BE2C (cell line): ENCODE measurements at regions not wholly inside any gene's neighbourhood (a gene's known extent, or its start where the extent isn't known, plus 50 kb on each side); places are given as distances from the start of the nearest gene placed in this dataset.

Source experiments
- DNase-seq: peaks from one replicate; pipeline ENCODE4 v3.0.0-alpha.2; 2020
- H3K27me3 ChIP-seq: fragments of 250-450 bp; sonication (Bioruptor Pico); 2 replicates; pipeline ENCODE4 v1.5.1; 2020; ENCODE audit warnings: mild to moderate bottlenecking
- H3K36me3 ChIP-seq: fragments of 250-450 bp; sonication (Bioruptor Pico); 2 replicates; pipeline ENCODE4 v1.5.1; 2020; ENCODE audit warnings: mild to moderate bottlenecking
- H3K4me1 ChIP-seq: fragments of 250-450 bp; sonication (Bioruptor Pico); 2 replicates; pipeline ENCODE4 v1.5.1; 2020
- H3K4me3 ChIP-seq: 2 replicates; pipeline ENCODE4 v1.5.1; 2011; ENCODE audit warnings: low read depth, low read length
- H3K9me3 ChIP-seq: fragments of 250-450 bp; sonication (Bioruptor Pico); 2 replicates; pipeline ENCODE4 v1.5.1; 2020
- TF ChIP-seq, protein P1 (sequence below): IDR thresholded peaks from 2 replicates; pipeline ENCODE4 v1.5.1; 2012; ENCODE audit warnings: mild to moderate bottlenecking, low read depth, low read length

DNA sequence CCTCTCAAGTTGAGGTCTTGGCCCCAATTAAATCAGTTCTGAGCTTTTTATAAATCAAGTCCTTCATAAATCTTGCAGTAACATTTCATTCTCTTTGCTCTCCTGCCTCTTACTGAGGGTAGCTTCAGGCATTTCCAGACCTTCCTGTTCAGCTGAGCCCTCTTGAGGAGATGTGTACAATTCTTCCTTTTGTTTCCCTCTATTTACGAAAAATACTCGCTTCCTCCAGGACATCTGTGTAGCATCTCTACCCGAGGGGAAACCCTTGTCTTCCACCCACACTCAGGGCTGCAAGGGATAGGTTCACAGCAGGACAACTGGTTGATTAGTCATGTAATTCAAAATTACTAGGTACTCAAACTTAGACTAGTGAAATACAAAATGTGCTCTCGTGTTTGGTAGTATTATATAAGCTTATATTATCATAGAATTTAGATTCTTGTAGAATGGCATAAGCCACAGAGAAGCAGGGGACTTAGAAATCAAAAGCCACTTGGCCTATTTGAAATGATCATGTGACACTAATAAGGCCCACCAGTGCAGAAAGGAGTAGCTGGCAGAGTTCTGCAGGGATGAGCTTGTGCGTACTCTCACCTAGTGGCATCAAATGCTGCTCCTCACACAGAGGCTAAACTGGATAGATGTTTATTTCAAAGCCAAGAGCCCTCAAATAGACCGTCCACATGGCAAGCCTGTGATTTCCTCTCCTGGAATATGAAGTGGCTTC is 126.7 kb downstream of the GDAP2 start:
- no peak overlapping the region for H3K4me3 ChIP-seq
- DNase-seq = no peak
- H3K36me3 ChIP-seq = no peaks in the 10 kb centered on the region
- no peaks in the 10 kb centered on the region for H3K27me3 ChIP-seq
- H3K4me1 ChIP-seq = no peaks in the 10 kb centered on the region
- TF ChIP-seq, protein P1, sequence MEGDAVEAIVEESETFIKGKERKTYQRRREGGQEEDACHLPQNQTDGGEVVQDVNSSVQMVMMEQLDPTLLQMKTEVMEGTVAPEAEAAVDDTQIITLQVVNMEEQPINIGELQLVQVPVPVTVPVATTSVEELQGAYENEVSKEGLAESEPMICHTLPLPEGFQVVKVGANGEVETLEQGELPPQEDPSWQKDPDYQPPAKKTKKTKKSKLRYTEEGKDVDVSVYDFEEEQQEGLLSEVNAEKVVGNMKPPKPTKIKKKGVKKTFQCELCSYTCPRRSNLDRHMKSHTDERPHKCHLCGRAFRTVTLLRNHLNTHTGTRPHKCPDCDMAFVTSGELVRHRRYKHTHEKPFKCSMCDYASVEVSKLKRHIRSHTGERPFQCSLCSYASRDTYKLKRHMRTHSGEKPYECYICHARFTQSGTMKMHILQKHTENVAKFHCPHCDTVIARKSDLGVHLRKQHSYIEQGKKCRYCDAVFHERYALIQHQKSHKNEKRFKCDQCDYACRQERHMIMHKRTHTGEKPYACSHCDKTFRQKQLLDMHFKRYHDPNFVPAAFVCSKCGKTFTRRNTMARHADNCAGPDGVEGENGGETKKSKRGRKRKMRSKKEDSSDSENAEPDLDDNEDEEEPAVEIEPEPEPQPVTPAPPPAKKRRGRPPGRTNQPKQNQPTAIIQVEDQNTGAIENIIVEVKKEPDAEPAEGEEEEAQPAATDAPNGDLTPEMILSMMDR = no peak
- no peaks in the 10 kb centered on the region for H3K9me3 ChIP-seq

GRCh38 chr1:117803318-117803717 is 126.1 kb downstream of the GDAP2 start:
- Histone ChIP-seq H3K9me3 (no peaks in the 10 kb centered on the region), H3K36me3 (no peaks in the 10 kb centered on the region), H3K27me3 (no peaks in the 10 kb centered on the region), H3K4me1 (no peaks in the 10 kb centered on the region), H3K4me3 (no peak overlapping the region)
- TF ChIP-seq, protein P1 = no peak
- DNase-seq = no peak

- DNase-seq = no peak
- H3K27me3 ChIP-seq = no peaks in the 10 kb centered on the region
- no peaks in the 10 kb centered on the region for H3K36me3 ChIP-seq
- no peaks in the 10 kb centered on the region for H3K4me1 ChIP-seq
- no peaks in the 10 kb centered on the region for H3K9me3 ChIP-seq
- TF ChIP-seq, protein P1 = no peak
- no peak overlapping the region for H3K4me3 ChIP-seq
These were observed 119.7 kb downstream of the GDAP2 start for GRCh38 chr1:117809764-117810163.

- H3K36me3 ChIP-seq = no peaks in the 10 kb centered on the region
- DNase-seq = no peak
- no peak overlapping the region for H3K4me3 ChIP-seq
- no peaks in the 10 kb centered on the region for H3K4me1 ChIP-seq
- H3K9me3 ChIP-seq = no peaks in the 10 kb centered on the region
- TF ChIP-seq, protein P1 = no peak
- H3K27me3 ChIP-seq = no peaks in the 10 kb centered on the region
These were observed 118.9 kb downstream of the GDAP2 start for GRCh38 chr1:117810553-117810952.

DNA sequence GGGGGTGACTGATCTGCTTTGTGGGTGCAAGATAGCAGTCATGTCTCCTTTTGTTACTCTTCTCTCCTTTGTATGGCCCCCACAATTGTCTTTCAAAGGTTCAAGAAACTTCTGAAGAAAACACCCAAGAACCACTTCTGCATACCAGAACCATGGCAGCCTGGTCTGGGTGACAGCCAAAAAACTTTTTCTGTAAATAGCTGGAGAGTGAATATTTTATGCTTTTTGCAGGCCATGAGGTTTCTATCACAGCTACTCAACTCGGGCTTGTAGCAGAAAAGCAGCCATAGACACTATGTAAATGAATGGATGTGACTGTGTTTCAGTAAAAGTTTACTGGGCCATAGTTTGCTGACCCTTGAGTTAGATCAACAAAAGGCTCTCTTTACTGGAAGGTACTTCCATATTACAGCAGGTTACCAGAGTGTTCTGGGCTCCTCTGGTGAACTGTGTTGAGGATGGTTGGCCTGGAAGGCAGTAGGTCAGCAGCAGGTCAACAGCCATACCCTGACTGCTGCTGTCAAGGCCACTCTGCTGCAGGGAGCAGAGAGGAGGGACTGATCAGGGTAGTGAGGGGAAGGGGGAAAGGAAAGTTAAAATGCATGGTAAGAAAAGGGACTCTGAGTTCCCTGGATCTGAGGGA is 116.4 kb downstream of the GDAP2 start:
- TF ChIP-seq, protein P1 = no peak
- Histone ChIP-seq H3K4me3 (no peak overlapping the region), H3K4me1 (no peaks in the 10 kb centered on the region), H3K9me3 (no peaks in the 10 kb centered on the region), H3K27me3 (no peaks in the 10 kb centered on the region), H3K36me3 (no peaks in the 10 kb centered on the region)
- DNase-seq = no peak
